Neural progenitor cell (in vitro differentiated cells): ENCODE measurements at regions not wholly inside any gene's neighbourhood (a gene's known extent, or its start where the extent isn't known, plus 50 kb on each side); places are given as distances from the start of the nearest gene placed in this dataset.

Source experiments
- DNase-seq: peaks from one replicate; pipeline ENCODE4 v3.0.0-alpha.2; 2016; ENCODE audit warnings: low spot score
- H2AFZ ChIP-seq: fragments of 200-600 bp; sonication (generic); replicated peaks from 2 replicates; pipeline ENCODE4 v1.6.1; 2016; ENCODE audit warnings: antibody characterized with exemption
- H3F3A ChIP-seq: fragments of 200-600 bp; sonication (generic); 2 replicates; pipeline ENCODE4 v1.6.1; 2016; ENCODE audit warnings: antibody characterized with exemption, low read depth
- H3K27ac ChIP-seq: fragments of 200-600 bp; sonication (generic); 2 replicates; pipeline ENCODE4 v1.5.1; 2016; ENCODE audit warnings: mild to moderate bottlenecking
- H3K27me3 ChIP-seq: fragments of 200-600 bp; sonication (generic); 2 replicates; pipeline ENCODE4 v1.6.1; 2016; ENCODE audit warnings: mild to moderate bottlenecking, moderate library complexity
- H3K36me3 ChIP-seq: fragments of 200-600 bp; sonication (generic); 2 replicates; pipeline ENCODE4 v1.5.1; 2016
- H3K4me1 ChIP-seq: fragments of 200-600 bp; sonication (generic); 2 replicates; pipeline ENCODE4 v1.6.1; 2016; ENCODE audit warnings: mixed run types
- H3K4me2 ChIP-seq: fragments of 200-600 bp; sonication (generic); 2 replicates; pipeline ENCODE4 v1.6.1; 2016
- H3K4me3 ChIP-seq: fragments of 200-600 bp; sonication (generic); 2 replicates; pipeline ENCODE4 v1.5.1; 2016
- H3K79me2 ChIP-seq: fragments of 200-600 bp; sonication (generic); 2 replicates; pipeline ENCODE4 v1.6.1; 2016; ENCODE audit warnings: low read depth
- H3K9ac ChIP-seq: fragments of 200-600 bp; sonication (generic); 2 replicates; pipeline ENCODE4 v1.6.1; 2016
- H3K9me3 ChIP-seq: fragments of 200-600 bp; sonication (generic); 2 replicates; pipeline ENCODE4 v1.5.1; 2016; ENCODE audit warnings: low read depth
- H4K20me1 ChIP-seq: fragments of 200-600 bp; sonication (generic); 2 replicates; pipeline ENCODE4 v1.6.1; 2016; ENCODE audit warnings: low read depth
- H3K27ac Mint-ChIP-seq: 3 replicates; pipeline ENCODE4 v1.8.0; 2021; ENCODE audit warnings: mixed read lengths
- H3K27me3 Mint-ChIP-seq: 2 replicates; pipeline ENCODE4 v1.8.0; 2022; ENCODE audit warnings: low read depth, mild to moderate bottlenecking, inconsistent platforms, moderate library complexity, mixed read lengths; ENCODE audit not compliant: insufficient read depth
- H3K36me3 Mint-ChIP-seq: 3 replicates; pipeline ENCODE4 v1.8.0; 2021; ENCODE audit warnings: mixed read lengths
- H3K4me1 Mint-ChIP-seq: 3 replicates; pipeline ENCODE4 v1.8.0; 2021; ENCODE audit warnings: mixed read lengths
- H3K4me3 Mint-ChIP-seq: 3 replicates; pipeline ENCODE4 v1.8.0; 2021; ENCODE audit warnings: mild to moderate bottlenecking, moderate library complexity, mixed read lengths
- H3K9me3 Mint-ChIP-seq: 3 replicates; pipeline ENCODE4 v1.8.0; 2020; ENCODE audit warnings: mixed read lengths
- CTCF ChIP-seq: fragments of 200-600 bp; sonication (generic); IDR thresholded peaks from 2 replicates; pipeline ENCODE4 v1.5.1; 2017; ENCODE audit warnings: antibody characterized with exemption, mild to moderate bottlenecking
- EZH2 ChIP-seq: fragments of 200-600 bp; sonication (generic); IDR thresholded peaks from 2 replicates; pipeline ENCODE4 v1.6.1; 2017; ENCODE audit warnings: antibody characterized with exemption, mild to moderate bottlenecking, moderate library complexity
- EZH2phosphoT487 ChIP-seq: fragments of 200-600 bp; sonication (generic); IDR thresholded peaks from 2 replicates; pipeline ENCODE4 v1.6.1; 2017; ENCODE audit warnings: antibody characterized with exemption

GRCh38 chr1:34366875-34367624 is 190.3 kb downstream of the C1orf94 start:
- peaks cover 6% of the 10 kb centered on the region for H3K27me3 Mint-ChIP-seq
- Histone ChIP-seq H3K4me2 (no peak overlapping the region), H3K27ac (no peak overlapping the region), H3F3A (no peaks in the 10 kb centered on the region), H2AFZ (no peak overlapping the region), H3K9ac (no peak overlapping the region), H4K20me1 (no peaks in the 10 kb centered on the region), H3K36me3 (no peaks in the 10 kb centered on the region), H3K27me3 (no peaks in the 10 kb centered on the region), H3K4me3 (no peak overlapping the region), H3K4me1 (no peaks in the 10 kb centered on the region), H3K79me2 (no peaks in the 10 kb centered on the region), H3K9me3 (no peaks in the 10 kb centered on the region)
- TF ChIP-seq CTCF (no peak), EZH2phosphoT487 (no peak), EZH2 (no peak)
- H3K27ac Mint-ChIP-seq = no peak overlapping the region
- DNase-seq = no peak
- H3K36me3 Mint-ChIP-seq = no peaks in the 10 kb centered on the region
- no peaks in the 10 kb centered on the region for H3K4me1 Mint-ChIP-seq
- H3K9me3 Mint-ChIP-seq = no peaks in the 10 kb centered on the region
- no peak overlapping the region for H3K4me3 Mint-ChIP-seq

GRCh38 chr1:34367954-34368353 is 191.2 kb downstream of the C1orf94 start:
- no peak overlapping the region for H3K4me3 Mint-ChIP-seq
- no peaks in the 10 kb centered on the region for H3K79me2 ChIP-seq
- no peaks in the 10 kb centered on the region for H3K27me3 ChIP-seq
- no peaks in the 10 kb centered on the region for H3F3A ChIP-seq
- TF ChIP-seq EZH2 (no peak), CTCF (no peak), EZH2phosphoT487 (no peak)
- H3K27ac ChIP-seq = no peak overlapping the region
- H3K4me3 ChIP-seq = no peak overlapping the region
- H3K9me3 ChIP-seq = no peaks in the 10 kb centered on the region
- no peaks in the 10 kb centered on the region for H3K4me1 Mint-ChIP-seq
- no peak overlapping the region for H3K27ac Mint-ChIP-seq
- H3K36me3 Mint-ChIP-seq = no peaks in the 10 kb centered on the region
- H3K36me3 ChIP-seq = no peaks in the 10 kb centered on the region
- DNase-seq = no peak
- no peaks in the 10 kb centered on the region for H4K20me1 ChIP-seq
- H3K9me3 Mint-ChIP-seq = no peaks in the 10 kb centered on the region
- H3K9ac ChIP-seq = no peak overlapping the region
- H3K4me2 ChIP-seq = no peak overlapping the region
- no peaks in the 10 kb centered on the region for H3K4me1 ChIP-seq
- peaks cover 4% of the 10 kb centered on the region for H3K27me3 Mint-ChIP-seq
- no peak overlapping the region for H2AFZ ChIP-seq

- H3K79me2 ChIP-seq = no peaks in the 10 kb centered on the region
- H3K4me3 Mint-ChIP-seq = no peak overlapping the region
- H3K27me3 Mint-ChIP-seq = no peaks in the 10 kb centered on the region
- H3K4me1 ChIP-seq = no peaks in the 10 kb centered on the region
- H3K9ac ChIP-seq = no peak overlapping the region
- no peak overlapping the region for H3K27ac ChIP-seq
- no peaks in the 10 kb centered on the region for H3K27me3 ChIP-seq
- DNase-seq = no peak
- H3K36me3 ChIP-seq = no peaks in the 10 kb centered on the region
- no peak overlapping the region for H3K4me2 ChIP-seq
- H3K4me1 Mint-ChIP-seq = no peaks in the 10 kb centered on the region
- no peaks in the 10 kb centered on the region for H3K9me3 ChIP-seq
- no peaks in the 10 kb centered on the region for H3F3A ChIP-seq
- H3K27ac Mint-ChIP-seq = no peak overlapping the region
- no peak overlapping the region for H3K4me3 ChIP-seq
- H3K36me3 Mint-ChIP-seq = no peaks in the 10 kb centered on the region
- H2AFZ ChIP-seq = no peak overlapping the region
- no peaks in the 10 kb centered on the region for H3K9me3 Mint-ChIP-seq
- TF ChIP-seq EZH2phosphoT487 (no peak), CTCF (no peak), EZH2 (no peak)
- no peaks in the 10 kb centered on the region for H4K20me1 ChIP-seq
These were observed 193.2 kb downstream of the C1orf94 start for GRCh38 chr1:34369701-34370455.
